GM19238 (cell line): ENCODE measurements at regions not wholly inside any gene's neighbourhood (a gene's known extent, or its start where the extent isn't known, plus 50 kb on each side); places are given as distances from the start of the nearest gene placed in this dataset.
A peak's percentile ranks its signal among the peaks of the same experiment; 100 is the strongest.

Experiments used
- DNase-seq: peaks from one replicate; pipeline ENCODE4 v3.0.0; 2011; ENCODE audit warnings: low spot score; ENCODE audit not compliant: insufficient read length

DNA sequence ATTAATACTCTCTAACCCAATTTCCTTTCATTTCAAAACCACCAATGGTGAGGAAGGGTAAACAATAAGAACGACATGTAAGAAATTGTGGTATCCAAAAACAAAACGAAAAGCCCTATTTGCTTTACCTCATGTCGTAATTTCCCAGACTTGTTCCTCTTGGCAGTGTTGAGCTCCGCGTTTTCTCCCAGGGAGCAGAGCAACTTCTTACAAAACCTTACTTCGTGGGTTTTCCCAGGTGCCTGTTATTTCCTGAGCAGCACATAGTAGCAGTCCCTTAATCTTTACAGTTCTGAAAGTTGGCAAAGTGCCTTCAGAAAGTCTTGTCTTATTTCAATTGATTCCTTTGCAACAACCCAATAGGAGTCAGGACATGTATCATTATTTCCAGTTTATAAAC, 207.9 kb upstream of the MARCKS start:
- no peak for DNase-seq

- DNase-seq: no peak
Measured at GRCh38 chr6:113649880-113650609, 207.1 kb upstream of the MARCKS start.

- no peak for DNase-seq
Measured at GRCh38 chr6:113650610-113650979, 206.6 kb upstream of the MARCKS start.

DNA sequence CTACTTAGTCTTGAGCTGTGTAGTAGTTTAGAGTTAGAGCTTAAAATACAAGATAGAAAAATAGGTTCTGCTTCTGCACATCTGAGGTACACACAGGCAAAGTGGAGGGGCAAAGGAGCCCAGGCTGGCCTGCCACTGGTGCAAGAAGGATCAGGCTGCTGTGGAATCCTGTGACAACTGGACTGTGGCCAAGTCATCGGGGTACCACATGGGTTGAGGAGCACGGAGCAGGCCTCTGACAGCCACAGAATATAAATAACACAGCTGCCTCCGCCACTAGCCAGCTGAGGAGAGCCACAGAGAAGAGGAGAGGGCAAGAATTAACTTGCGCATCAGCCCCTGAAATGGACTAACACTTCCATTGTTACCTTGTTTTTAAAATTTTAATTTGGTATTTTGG, 206.0 kb upstream of the MARCKS start:
- no peak for DNase-seq

GRCh38 chr6:113651920-113652319, 205.2 kb upstream of the MARCKS start:
- no peak for DNase-seq

DNA sequence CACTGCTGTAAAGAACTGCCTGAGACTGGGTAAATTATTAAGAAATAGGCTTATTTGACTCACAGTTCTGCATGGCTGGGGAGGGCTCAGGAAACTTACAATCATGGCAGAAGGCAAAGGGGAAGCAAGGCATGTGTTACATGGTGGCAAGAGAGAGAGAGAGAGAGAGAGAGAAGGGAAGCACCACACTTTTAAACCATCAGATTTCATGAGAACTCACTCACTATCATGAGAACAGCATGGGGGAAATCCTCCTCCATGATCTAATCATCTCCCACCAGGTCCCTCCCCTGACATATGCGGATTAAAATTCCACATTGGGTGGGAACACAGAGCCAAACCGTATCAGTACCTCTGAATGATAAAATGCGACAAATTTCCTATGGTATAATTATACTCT, 203.9 kb upstream of the MARCKS start:
- DNase-seq: no peak

GRCh38 chr6:113654396-113654795, 202.7 kb upstream of the MARCKS start:
- no peak for DNase-seq

DNA sequence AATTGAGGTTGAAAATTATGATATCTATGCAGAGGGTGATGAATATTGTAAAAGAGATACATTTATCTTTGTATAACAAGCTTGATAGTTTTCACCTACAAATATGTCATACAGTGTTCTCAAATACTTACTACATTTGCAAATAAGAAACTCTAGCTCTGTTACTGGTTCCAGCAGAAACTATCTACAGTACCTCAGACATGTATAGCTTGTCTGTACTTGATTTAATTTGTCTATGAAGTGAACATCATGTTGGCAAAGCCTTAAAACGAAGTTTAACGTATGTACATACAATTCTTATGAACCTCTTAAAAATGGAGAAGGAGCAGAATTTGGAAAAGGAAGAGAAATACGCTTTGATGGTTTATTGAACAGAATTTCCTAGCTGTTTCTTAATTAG, 201.4 kb upstream of the MARCKS start:
- no peak for DNase-seq

- DNase-seq: no peak
Measured at GRCh38 chr6:113659762-113660404, 197.3 kb upstream of the MARCKS start.

GRCh38 chr6:113660819-113661218, 196.3 kb upstream of the MARCKS start:
- no peak for DNase-seq

DNA sequence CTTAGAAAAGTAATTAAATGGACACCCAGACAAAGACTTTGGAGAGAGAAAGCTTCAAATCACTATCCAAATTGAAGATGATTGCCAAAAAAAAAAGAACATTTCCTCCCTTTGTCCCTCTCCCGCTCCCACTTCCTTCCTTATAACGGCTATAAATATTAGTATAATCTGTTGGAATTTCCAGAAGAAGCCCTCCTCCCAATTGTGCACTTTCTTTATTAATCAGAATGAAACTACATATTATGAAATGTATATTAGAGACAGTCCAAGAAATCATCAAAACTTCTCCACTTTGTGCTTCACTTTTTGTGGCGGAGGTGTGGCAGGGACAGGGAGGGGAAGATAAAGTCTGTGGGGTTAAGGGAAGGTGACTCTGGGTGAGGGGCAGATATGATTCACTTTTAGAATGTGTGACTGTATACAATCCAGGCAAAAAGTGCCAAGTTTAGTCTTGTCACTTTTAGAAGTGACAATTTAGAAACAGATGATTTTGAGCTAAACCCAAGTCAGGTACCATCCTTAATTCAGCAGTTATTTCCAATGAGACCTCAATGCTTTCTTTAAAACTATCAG, 195.0 kb upstream of the MARCKS start:
- DNase-seq: no peak

GRCh38 chr6:113662688-113663333, 194.3 kb upstream of the MARCKS start:
- peak; percentile 7 for DNase-seq

DNA sequence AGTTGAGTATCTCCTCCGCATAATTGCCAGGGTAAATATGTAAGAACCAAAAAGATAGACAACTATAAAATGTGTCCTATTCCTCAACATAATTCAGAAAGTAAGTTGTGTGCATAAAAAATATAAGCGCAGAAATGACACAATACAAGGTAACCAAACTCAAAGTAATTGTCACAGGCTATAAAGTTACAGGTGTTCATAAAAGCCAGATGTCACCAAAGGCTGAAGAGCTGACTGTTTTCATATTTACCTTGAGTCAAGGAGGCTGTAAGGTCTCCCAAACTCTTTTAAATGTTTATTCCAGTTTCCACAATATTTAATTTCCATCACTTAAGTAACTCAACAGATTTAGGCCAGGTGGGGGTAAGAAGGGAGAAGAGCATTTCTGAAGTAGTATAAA, 192.2 kb upstream of the MARCKS start:
- DNase-seq: no peak

- DNase-seq: no peak
Measured at GRCh38 chr6:113668641-113669408, 188.3 kb upstream of the MARCKS start.

DNA sequence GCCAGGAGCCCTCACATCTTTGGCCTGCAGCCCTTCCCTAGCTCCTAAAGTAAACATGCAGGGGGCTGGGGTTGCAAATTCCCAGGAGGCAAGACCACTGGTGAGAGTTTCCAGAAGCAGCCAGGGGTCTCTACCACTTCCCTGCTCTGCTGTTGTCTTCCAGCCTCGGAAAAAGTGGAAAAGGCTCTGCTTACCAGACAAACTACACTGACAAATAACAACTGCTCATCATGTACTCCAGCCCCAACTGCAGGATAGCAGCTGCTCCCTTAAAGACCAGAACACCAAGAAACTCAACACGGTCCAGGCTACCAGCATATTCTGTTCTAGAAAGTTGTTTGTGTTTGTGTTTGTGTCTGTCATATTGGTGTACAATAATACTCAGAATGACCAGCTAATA, 187.5 kb upstream of the MARCKS start:
- no peak for DNase-seq

GRCh38 chr6:113671421-113671820, 185.7 kb upstream of the MARCKS start:
- DNase-seq: no peak

DNA sequence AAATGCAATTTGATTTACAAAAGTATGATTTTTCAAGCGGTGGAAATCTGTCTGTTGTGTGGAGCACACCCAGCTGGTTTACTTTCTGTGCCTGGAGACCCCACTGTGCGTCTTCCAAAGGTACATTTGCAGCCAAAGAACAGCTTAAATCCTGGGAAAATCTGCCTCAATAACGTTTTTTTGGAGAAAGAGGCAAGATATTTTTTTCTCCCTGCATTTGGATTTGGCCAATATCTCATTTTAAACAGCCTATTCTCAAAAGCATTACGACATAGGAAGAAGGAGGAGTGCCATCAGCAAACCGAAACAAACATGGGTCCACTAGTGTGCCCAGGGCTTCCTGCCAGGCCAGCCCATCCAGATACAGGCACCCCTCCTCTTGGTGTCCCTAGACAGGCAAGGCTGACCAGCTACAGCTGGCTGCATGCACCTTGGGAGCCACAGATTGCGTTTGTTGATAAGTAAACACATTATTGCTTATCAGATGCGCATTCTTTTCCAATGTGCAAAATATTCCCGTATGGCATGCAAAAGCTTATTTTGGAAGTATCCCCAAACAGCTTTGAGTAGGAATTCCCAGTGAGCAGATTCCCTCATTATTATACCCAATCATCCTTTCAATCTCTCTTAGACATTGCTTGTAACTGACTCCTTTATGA, 184.5 kb upstream of the MARCKS start:
- DNase-seq: no peak

- DNase-seq: no peak
Measured at GRCh38 chr6:113674075-113674474, 183.1 kb upstream of the MARCKS start.

DNA sequence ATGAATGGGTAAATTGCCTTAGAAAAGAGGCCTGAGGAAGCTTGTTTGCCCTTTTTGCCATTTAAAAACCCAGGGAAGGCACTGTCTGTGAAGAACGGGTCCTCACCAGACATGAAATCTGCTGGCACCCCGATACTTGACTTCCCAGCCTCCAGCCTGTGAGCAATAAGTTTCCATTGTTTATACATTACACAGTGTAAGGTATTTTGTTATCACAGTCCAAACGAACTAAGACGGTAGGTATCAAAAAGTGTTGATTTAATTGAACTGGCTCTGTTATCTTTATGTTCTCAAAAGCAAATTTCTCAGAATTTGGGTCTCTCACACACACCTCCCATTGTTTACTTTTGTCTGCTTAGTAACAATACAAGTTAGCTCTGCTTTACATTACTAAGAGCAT, 181.1 kb upstream of the MARCKS start:
- DNase-seq: no peak

- DNase-seq: no peak
Measured at GRCh38 chr6:113676968-113677367, 180.2 kb upstream of the MARCKS start.

DNA sequence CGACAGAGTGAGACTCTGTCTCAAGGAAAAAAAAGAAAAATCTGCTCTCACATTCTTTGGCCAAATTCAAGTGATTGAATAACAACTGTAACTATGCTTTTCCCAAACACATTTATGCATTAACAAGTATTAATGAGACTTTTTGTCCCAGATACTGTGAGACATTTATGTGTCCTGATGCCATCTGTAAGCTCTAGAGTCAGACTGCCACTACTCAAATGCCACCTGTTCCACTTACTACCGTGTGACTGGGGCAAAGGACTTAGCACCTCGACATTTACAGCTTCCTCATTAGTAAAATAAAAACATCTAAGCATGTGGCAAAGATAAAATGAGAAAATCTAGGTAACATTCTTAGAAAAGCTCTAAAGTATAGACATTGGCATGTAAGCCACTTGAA, 178.1 kb upstream of the MARCKS start:
- DNase-seq: no peak
